ENCODE measurements at regions not wholly inside any gene's neighbourhood (a gene's known extent, or its start where the extent isn't known, plus 50 kb on each side); places are given as distances from the start of the nearest gene placed in this dataset.

DNA sequence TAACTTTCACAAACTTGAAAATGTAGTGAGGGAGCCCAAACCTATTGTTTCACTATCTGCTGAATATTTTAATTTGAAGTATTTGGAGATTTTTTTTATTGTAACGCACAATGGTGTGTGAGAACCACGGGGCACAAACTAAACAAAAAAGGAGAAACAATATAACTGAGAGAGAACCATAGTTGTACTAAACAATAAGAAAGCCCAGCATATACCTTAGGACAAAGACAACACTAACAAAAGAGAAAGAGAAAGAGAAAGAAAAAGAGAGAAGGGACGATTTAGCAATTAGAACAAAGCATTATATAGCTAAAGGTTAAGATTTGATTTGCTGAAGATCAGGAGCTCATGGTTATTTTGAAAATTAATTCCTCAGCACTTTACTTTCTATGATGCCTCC lies 906.0 kb upstream of the NXPH2 start (continued):
- TF ChIP-seq, protein P1, sequence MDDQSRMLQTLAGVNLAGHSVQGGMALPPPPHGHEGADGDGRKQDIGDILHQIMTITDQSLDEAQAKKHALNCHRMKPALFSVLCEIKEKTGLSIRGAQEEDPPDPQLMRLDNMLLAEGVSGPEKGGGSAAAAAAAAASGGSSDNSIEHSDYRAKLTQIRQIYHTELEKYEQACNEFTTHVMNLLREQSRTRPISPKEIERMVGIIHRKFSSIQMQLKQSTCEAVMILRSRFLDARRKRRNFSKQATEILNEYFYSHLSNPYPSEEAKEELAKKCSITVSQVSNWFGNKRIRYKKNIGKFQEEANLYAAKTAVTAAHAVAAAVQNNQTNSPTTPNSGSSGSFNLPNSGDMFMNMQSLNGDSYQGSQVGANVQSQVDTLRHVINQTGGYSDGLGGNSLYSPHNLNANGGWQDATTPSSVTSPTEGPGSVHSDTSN (IDR thresholded peaks at IDR 0.05), result no peak

GRCh38 chr2:139685090-139685983 lies 905.1 kb upstream of the NXPH2 start:
- no peaks in the 10 kb centered on the region for H4K20me1 ChIP-seq (ENCODE audit: insufficient read depth)
- TF ChIP-seq TCF12 (IDR thresholded peaks at IDR 0.05) (no peak), SMC3 (IDR thresholded peaks at IDR 0.05; ENCODE audit: low read depth, low read length) (no peak), NRF1 (IDR thresholded peaks at IDR 0.05; ENCODE audit: low read depth, low read length) (no peak), FOXJ3 (CRISPR knock-in tag; IDR thresholded peaks at IDR 0.05) (no peak), CHD2 (IDR thresholded peaks at IDR 0.05; ENCODE audit: low read length, partially characterized antibody) (no peak), YY1 (IDR thresholded peaks at IDR 0.05; ENCODE audit: low read depth) (no peak), FOSL2 (IDR thresholded peaks at IDR 0.05; ENCODE audit: borderline replicate concordance, low read depth) (no peak), MXI1 (IDR thresholded peaks at IDR 0.05; ENCODE audit: low read depth, low read length) (no peak), JUND (IDR thresholded peaks at IDR 0.05) (no peak), RFX5 (IDR thresholded peaks at IDR 0.05; ENCODE audit: low read length) (no peak), TEAD4 (IDR thresholded peaks at IDR 0.05; ENCODE audit: borderline replicate concordance, insufficient read depth) (no peak)
- TF ChIP-seq, protein P1 (IDR thresholded peaks at IDR 0.05), result no peak
- TF ChIP-seq, protein P2, sequence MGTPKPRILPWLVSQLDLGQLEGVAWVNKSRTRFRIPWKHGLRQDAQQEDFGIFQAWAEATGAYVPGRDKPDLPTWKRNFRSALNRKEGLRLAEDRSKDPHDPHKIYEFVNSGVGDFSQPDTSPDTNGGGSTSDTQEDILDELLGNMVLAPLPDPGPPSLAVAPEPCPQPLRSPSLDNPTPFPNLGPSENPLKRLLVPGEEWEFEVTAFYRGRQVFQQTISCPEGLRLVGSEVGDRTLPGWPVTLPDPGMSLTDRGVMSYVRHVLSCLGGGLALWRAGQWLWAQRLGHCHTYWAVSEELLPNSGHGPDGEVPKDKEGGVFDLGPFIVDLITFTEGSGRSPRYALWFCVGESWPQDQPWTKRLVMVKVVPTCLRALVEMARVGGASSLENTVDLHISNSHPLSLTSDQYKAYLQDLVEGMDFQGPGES (IDR thresholded peaks at IDR 0.05; ENCODE audit: low read depth, low read length), result no peak
- TF ChIP-seq, protein P3, sequence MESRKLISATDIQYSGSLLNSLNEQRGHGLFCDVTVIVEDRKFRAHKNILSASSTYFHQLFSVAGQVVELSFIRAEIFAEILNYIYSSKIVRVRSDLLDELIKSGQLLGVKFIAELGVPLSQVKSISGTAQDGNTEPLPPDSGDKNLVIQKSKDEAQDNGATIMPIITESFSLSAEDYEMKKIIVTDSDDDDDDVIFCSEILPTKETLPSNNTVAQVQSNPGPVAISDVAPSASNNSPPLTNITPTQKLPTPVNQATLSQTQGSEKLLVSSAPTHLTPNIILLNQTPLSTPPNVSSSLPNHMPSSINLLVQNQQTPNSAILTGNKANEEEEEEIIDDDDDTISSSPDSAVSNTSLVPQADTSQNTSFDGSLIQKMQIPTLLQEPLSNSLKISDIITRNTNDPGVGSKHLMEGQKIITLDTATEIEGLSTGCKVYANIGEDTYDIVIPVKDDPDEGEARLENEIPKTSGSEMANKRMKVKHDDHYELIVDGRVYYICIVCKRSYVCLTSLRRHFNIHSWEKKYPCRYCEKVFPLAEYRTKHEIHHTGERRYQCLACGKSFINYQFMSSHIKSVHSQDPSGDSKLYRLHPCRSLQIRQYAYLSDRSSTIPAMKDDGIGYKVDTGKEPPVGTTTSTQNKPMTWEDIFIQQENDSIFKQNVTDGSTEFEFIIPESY (IDR thresholded peaks at IDR 0.05; ENCODE audit: borderline replicate concordance, low read depth), result no peak
- H3K9ac ChIP-seq, result no peak overlapping the region
- CTCF ChIA-PET, result interaction anchor here (1.5 kb wide), 1 partner anchor 18 kb away, joined by 3 read pairs; no protein-coding TSS in a partner anchor
- no peaks in the 10 kb centered on the region for H3K9me3 ChIP-seq
- no peak overlapping the region for H3K4me2 ChIP-seq
- H3F3A ChIP-seq (replicated peaks; ENCODE audit: insufficient read depth), result no peaks in the 10 kb centered on the region
- no peaks in the 10 kb centered on the region for H3K4me1 ChIP-seq (ENCODE audit: control insufficient read depth in 1 of 2, insufficient read depth in 2 of 2, low read depth in 1 of 2, low read length in 1 of 2)
- no peak overlapping the region for H2AFZ ChIP-seq (ENCODE audit: low read depth)
- no peaks in the 10 kb centered on the region for H3K27me3 ChIP-seq (ENCODE audit: insufficient read depth)
- H3K36me3 ChIP-seq (replicated peaks in 1 of 2; ENCODE audit: control insufficient read depth in 1 of 2, insufficient read depth in 2 of 2, low read length in 1 of 2), result no peaks in the 10 kb centered on the region
- no peak overlapping the region for H3K27ac ChIP-seq (ENCODE audit: low read depth in 2 of 2, low read length in 1 of 2)
- POLR2A ChIA-PET, result no interaction called here
- no peaks in the 10 kb centered on the region for H3K9me2 ChIP-seq
- no peak for DNase-seq
- H3K79me2 ChIP-seq (ENCODE audit: insufficient read depth), result no peaks in the 10 kb centered on the region
- 55% methylated on average over 5 of the region's 5 CpGs for WGBS (ENCODE audit: low lambda C conversion rate)
- no peak overlapping the region for H3K4me3 ChIP-seq (ENCODE audit: low read depth in 2 of 2, low read length in 1 of 2)

Measured in SK-N-SH (cell line).